ENCODE measurements at regions not wholly inside any gene's neighbourhood (a gene's known extent, or its start where the extent isn't known, plus 50 kb on each side); places are given as distances from the start of the nearest gene placed in this dataset.

GRCh38 chr16:17755158-17755557 is 284.4 kb upstream of the XYLT1 start:
- TF ChIP-seq POLR2AphosphoS5 (IDR thresholded peaks at IDR 0.05) (no peak), EP300 (IDR thresholded peaks at IDR 0.05) (no peak), POLR2A (IDR thresholded peaks at IDR 0.05; ENCODE audit: low read depth) (no peak)
- TF ChIP-seq, protein P1, sequence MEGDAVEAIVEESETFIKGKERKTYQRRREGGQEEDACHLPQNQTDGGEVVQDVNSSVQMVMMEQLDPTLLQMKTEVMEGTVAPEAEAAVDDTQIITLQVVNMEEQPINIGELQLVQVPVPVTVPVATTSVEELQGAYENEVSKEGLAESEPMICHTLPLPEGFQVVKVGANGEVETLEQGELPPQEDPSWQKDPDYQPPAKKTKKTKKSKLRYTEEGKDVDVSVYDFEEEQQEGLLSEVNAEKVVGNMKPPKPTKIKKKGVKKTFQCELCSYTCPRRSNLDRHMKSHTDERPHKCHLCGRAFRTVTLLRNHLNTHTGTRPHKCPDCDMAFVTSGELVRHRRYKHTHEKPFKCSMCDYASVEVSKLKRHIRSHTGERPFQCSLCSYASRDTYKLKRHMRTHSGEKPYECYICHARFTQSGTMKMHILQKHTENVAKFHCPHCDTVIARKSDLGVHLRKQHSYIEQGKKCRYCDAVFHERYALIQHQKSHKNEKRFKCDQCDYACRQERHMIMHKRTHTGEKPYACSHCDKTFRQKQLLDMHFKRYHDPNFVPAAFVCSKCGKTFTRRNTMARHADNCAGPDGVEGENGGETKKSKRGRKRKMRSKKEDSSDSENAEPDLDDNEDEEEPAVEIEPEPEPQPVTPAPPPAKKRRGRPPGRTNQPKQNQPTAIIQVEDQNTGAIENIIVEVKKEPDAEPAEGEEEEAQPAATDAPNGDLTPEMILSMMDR (IDR thresholded peaks at IDR 0.05): no peak
- no peaks in the 10 kb centered on the region for H3K4me1 ChIP-seq
- H3K27me3 ChIP-seq: no peaks in the 10 kb centered on the region
- no peak overlapping the region for H3K27ac ChIP-seq (replicated peaks in 1 of 4)
- WGBS: 94% methylated on average over 1 of the region's 1 CpG
- no peaks in the 10 kb centered on the region for H3K9me3 ChIP-seq
- no peak for DNase-seq (ENCODE audit: extremely low spot score)
- H3K4me3 ChIP-seq: no peak overlapping the region
- intact Hi-C loops (cut with DNase I): no loop called here
- H3K36me3 ChIP-seq: no peaks in the 10 kb centered on the region

GRCh38 chr16:17753434-17753833 is 282.7 kb upstream of the XYLT1 start:
- TF ChIP-seq POLR2AphosphoS5 (IDR thresholded peaks at IDR 0.05) (no peak), EP300 (IDR thresholded peaks at IDR 0.05) (no peak), POLR2A (IDR thresholded peaks at IDR 0.05; ENCODE audit: low read depth) (no peak)
- TF ChIP-seq, protein P1 (IDR thresholded peaks at IDR 0.05): no peak
- Histone ChIP-seq H3K27ac (replicated peaks in 1 of 4) (no peak overlapping the region), H3K36me3 (no peaks in the 10 kb centered on the region), H3K4me3 (no peak overlapping the region), H3K4me1 (no peaks in the 10 kb centered on the region), H3K27me3 (no peaks in the 10 kb centered on the region), H3K9me3 (peaks cover 0 to 6% (median 2%) of the 10 kb centered on the region in 4 donors)
- DNase-seq (ENCODE audit: extremely low spot score): no peak
- WGBS: 74% methylated on average over 6 of the region's 6 CpGs
- intact Hi-C loops (cut with DNase I): no loop called here

GRCh38 chr16:17749706-17750105 is 278.9 kb upstream of the XYLT1 start:
- WGBS: 96% methylated on average over 1 of the region's 1 CpG
- Histone ChIP-seq H3K27ac (replicated peaks in 1 of 4) (no peak overlapping the region), H3K27me3 (no peaks in the 10 kb centered on the region), H3K4me3 (no peak overlapping the region), H3K9me3 (peaks cover 0 to 6% (median 2%) of the 10 kb centered on the region in 4 donors), H3K36me3 (no peaks in the 10 kb centered on the region), H3K4me1 (peaks cover 0 to 15% (median 14%) of the 10 kb centered on the region in 4 donors)
- no peak for DNase-seq (ENCODE audit: extremely low spot score)
- TF ChIP-seq, protein P1 (IDR thresholded peaks at IDR 0.05): no peak
- TF ChIP-seq POLR2AphosphoS5 (IDR thresholded peaks at IDR 0.05) (no peak), POLR2A (IDR thresholded peaks at IDR 0.05; ENCODE audit: low read depth) (no peak), EP300 (IDR thresholded peaks at IDR 0.05) (no peak)
- intact Hi-C loops (cut with DNase I): no loop called here

DNA sequence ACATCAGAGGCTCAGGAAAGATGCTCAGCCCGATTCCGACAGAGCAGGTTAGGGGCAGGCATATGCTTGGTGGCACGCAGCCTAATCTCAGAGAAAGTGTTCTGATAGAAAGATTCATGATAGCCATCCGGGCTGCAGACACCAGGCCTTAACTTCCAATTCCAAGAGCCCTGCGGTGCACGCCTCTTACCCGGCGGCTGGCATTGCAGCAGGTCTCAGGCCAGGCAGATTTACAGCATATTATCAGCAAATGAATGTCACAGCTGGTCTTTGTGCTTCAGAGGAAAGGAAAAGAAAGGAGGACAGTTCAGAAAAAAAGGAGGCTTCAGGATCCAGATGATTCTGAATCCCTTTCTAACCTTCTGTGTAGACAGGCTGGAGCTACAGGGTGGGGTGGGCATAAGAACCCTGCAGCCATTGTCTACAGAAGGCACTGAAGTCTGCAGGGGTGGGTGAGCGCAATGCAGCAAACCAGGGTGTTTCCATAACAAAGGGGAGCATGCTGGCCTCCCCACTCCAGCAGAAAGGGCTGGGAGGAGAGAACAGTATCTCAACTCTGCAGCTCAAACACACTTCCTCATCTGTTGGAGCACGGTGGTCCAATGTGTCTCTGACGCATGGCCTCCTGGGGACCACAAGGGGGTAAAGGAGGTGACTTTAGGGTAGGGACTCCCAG is 277.4 kb upstream of the XYLT1 start:
- intact Hi-C loops (cut with DNase I): no loop called here
- no peaks in the 10 kb centered on the region for H3K27me3 ChIP-seq
- H3K36me3 ChIP-seq: no peaks in the 10 kb centered on the region
- no peak overlapping the region for H3K4me3 ChIP-seq
- peaks cover 0 to 27% (median 23%) of the 10 kb centered on the region in 4 donors for H3K4me1 ChIP-seq
- peaks cover 0 to 6% (median 2%) of the 10 kb centered on the region in 4 donors for H3K9me3 ChIP-seq
- DNase-seq (ENCODE audit: extremely low spot score): no peak
- 53% methylated on average over 9 of the region's 11 CpGs for WGBS
- H3K27ac ChIP-seq (replicated peaks in 1 of 4): peak overlapping the region in 3 of 4 donors; percentile 41 to 91 (median 41)
- TF ChIP-seq EP300 (IDR thresholded peaks at IDR 0.05) (no peak), POLR2A (IDR thresholded peaks at IDR 0.05; ENCODE audit: low read depth) (no peak), POLR2AphosphoS5 (IDR thresholded peaks at IDR 0.05) (no peak)
- TF ChIP-seq, protein P1 (IDR thresholded peaks at IDR 0.05): no peak
